SH-SY5Y (cell line): ENCODE measurements at regions not wholly inside any gene's neighbourhood (a gene's known extent, or its start where the extent isn't known, plus 50 kb on each side); places are given as distances from the start of the nearest gene placed in this dataset.

Experiments
- GATA2 ChIP-seq: IDR thresholded peaks from 2 replicates; pipeline ENCODE4 v1.6.1; 2011; ENCODE audit warnings: mild to moderate bottlenecking, low read depth, low read length
- GATA3 ChIP-seq: IDR thresholded peaks from 2 replicates; pipeline ENCODE4 v1.6.1; 2011; ENCODE audit warnings: low read depth, mild to moderate bottlenecking, low read length, moderate library complexity

DNA sequence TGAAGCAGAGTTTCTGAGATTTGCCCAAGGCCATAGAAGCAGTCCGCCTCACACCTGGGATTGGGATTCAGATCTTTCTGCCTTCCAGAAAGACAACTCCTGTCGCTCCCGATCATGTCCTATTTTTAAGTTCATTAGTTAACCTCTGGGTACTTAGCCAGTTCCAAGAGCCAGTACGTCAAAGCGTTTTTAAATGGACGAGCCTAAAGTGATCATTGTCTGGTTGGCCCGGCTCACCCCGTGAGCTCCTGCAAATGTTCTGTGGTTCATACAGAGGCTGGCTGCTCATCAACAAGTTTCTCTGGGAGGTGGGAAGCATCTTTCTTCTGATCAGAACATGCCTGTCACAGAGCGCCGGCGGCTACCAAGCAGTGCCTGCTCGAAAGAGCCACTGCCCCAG lies 554.5 kb upstream of the WWC1 start:
- TF ChIP-seq GATA3 (no peak), GATA2 (no peak)

GRCh38 chr5:167743695-167744464 lies 547.6 kb upstream of the WWC1 start:
- TF ChIP-seq GATA3 = no peak
- TF ChIP-seq GATA2 = no peak

GRCh38 chr5:167745868-167746267 lies 545.6 kb upstream of the WWC1 start:
- no peak for TF ChIP-seq GATA2
- TF ChIP-seq GATA3 = no peak

DNA sequence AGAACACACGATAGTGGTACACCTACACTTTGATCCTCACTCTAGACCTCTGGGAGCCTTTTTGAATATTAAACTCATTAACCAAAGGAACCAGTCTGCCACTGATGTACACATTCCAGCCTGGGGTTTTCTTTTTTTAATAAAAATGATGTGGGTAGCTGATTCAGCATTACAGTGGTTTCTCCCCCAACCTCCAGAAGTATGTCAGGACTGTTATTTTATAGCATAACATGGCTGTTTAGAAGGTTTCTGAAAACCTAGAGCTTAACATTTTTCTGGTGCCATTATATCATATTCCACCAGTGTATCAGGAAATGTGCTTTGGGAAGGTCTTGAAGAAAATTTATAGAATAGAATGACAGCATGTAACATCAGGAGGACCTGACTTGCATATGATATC lies 540.9 kb upstream of the WWC1 start:
- TF ChIP-seq GATA3 = no peak
- no peak for TF ChIP-seq GATA2

- no peak for TF ChIP-seq GATA2
- no peak for TF ChIP-seq GATA3
These were observed 538.5 kb upstream of the WWC1 start for GRCh38 chr5:167752936-167753335.

GRCh38 chr5:167753725-167754490 lies 537.5 kb upstream of the WWC1 start:
- TF ChIP-seq GATA3 = no peak
- TF ChIP-seq GATA2 = no peak

DNA sequence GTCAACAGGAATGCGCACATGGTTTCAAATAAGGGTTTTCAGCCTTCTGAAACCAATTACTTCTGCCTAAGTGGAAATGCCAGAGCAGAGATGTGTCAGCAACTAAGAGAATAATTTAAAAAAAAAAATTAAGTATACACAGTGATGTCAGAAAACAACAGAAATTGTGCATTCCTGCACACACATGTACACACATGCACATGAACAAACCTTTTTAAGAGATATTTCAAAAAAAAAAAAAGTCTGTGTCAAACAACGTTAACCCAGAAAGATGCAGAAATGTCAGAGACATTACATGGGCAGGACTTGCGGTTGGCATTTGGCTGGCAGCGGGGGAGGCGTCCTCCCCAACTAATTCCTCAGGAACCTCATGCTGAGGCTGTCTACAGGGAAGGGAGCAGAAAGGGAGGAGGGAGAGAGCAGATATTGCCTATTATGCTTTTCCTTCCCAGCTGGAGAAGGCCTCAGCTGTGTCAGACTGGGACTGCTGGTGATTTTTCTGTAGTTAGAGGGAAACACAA lies 536.9 kb upstream of the WWC1 start:
- TF ChIP-seq GATA3 (no peak), GATA2 (no peak)

GRCh38 chr5:167755420-167755819 lies 536.0 kb upstream of the WWC1 start:
- TF ChIP-seq GATA3 (no peak), GATA2 (no peak)

DNA sequence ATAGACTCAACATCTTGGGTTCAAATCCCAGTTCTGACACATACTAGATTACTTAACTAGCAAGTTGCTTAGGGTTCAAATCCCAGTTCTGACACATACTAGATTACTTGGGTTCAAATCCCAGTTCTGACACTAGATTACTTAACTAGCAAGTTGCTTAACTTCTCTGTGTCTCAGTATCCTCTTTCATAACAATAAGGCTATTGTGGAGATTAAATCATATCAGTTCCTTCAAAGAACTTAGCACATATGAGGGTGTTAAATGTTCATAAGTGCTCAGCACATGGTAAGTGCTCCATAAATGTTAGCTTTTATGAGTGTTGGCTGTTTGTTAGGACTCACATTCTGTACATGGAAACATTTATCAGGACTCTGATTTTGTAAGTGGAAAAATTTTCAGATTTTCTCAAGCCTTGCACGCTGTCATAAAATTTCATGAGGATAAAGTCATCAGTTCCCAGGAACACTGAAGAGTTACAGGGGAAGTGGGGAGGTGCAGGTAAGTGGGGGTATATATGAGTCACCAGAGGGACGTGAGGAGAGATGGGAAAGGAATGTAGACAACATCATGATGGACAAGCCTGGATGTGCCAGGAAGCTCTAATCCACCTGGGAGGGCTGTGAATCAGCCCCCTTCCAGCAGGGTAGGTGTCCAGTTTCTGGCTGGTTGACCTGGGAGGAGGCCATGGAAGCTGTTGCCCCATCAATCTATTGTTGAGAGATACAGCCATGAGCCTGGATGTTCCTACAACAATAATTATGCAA lies 532.2 kb upstream of the WWC1 start:
- TF ChIP-seq GATA3 (no peak), GATA2 (no peak)

GRCh38 chr5:167763772-167764171 lies 527.7 kb upstream of the WWC1 start:
- no peak for TF ChIP-seq GATA3
- no peak for TF ChIP-seq GATA2

DNA sequence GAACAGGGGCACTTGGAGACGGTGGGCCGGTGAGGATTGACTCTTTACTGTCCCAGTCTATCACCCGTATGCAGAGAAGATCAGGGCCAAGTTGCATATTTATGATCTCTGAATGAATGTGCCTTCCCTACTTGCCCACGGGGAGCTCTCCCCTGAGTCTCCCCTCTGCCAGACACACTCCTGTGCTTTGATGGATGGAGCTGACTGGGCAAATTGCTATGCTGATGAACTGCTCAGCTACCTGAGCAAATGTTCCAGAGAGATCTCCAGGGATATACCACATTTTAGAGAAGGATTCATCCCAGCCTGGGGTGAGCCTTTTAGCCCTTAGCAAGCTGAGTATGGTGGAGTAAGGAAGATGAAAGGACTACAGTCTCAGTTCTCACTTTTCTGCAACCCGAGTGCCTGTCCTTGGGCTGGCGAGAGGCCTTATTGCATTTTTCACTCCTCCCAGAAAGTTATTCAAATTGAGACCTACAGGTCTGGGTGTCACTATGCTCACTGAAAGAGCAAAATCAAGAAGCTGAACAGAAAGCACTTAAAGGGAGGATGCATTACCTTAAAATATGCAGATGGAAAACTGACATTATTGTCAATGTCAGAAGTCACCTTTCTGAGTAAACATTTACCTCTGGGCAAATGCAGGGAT lies 526.7 kb upstream of the WWC1 start:
- TF ChIP-seq GATA3 (no peak), GATA2 (no peak)

GRCh38 chr5:167765352-167765751 lies 526.1 kb upstream of the WWC1 start:
- TF ChIP-seq GATA3 (no peak), GATA2 (no peak)

GRCh38 chr5:167766957-167767356 lies 524.5 kb upstream of the WWC1 start:
- TF ChIP-seq GATA3 (no peak), GATA2 (no peak)

DNA sequence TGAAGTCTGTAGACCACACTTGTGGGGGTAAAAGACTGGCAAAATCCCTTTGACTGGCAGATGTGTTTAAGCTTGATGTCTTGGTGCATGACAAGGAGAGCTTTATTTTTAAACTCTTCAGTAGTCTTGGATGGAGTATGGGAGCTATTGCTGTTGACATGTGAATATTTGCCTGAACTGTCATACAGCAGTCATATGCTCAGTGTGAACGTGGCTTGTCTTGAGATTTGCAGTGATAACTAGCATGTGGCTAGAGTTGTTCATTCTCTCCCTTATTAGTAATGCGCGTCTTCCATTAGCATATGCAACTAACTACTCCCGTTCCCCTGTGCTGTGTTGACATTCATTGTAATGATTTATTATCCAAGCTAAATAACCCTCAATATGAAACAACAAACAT lies 523.6 kb upstream of the WWC1 start:
- TF ChIP-seq GATA2 = no peak
- no peak for TF ChIP-seq GATA3
